HG02884 (cell line): ENCODE measurements at regions not wholly inside any gene's neighbourhood (a gene's known extent, or its start where the extent isn't known, plus 50 kb on each side); places are given as distances from the start of the nearest gene placed in this dataset.

Experiments
- ATAC-seq: cut with Tn5 transposase; IDR thresholded peaks from one replicate; pipeline ENCODE4 v1.9.1; 2021; ENCODE audit warnings: mild to moderate bottlenecking, moderate library complexity; ENCODE audit not compliant: unreplicated experiment

GRCh38 chr7:82567356-82567755, 123.8 kb upstream of the CACNA2D1 start:
- ATAC-seq, result no peak

GRCh38 chr7:82566752-82567151, 123.2 kb upstream of the CACNA2D1 start:
- no peak for ATAC-seq

GRCh38 chr7:82562716-82563404, 119.3 kb upstream of the CACNA2D1 start:
- no peak for ATAC-seq

- ATAC-seq, result no peak
Observed at GRCh38 chr7:82559193-82559805, 115.7 kb upstream of the CACNA2D1 start.

GRCh38 chr7:82549616-82550285, 106.2 kb upstream of the CACNA2D1 start:
- no peak for ATAC-seq

- no peak for ATAC-seq
Observed at GRCh38 chr7:82548141-82548688, 104.6 kb upstream of the CACNA2D1 start.

- no peak for ATAC-seq
Observed at GRCh38 chr7:82542665-82543064, 99.1 kb upstream of the CACNA2D1 start.

- ATAC-seq, result no peak
Observed at GRCh38 chr7:82539969-82540368, 96.4 kb upstream of the CACNA2D1 start.

GRCh38 chr7:82534684-82535083, 91.1 kb upstream of the CACNA2D1 start:
- ATAC-seq, result no peak

- no peak for ATAC-seq
Observed at GRCh38 chr7:82530361-82530760, 86.8 kb upstream of the CACNA2D1 start.

- no peak for ATAC-seq
Observed at GRCh38 chr7:82528577-82529310, 85.2 kb upstream of the CACNA2D1 start.

GRCh38 chr7:82527851-82528250, 84.3 kb upstream of the CACNA2D1 start:
- no peak for ATAC-seq

- no peak for ATAC-seq
Observed at GRCh38 chr7:82521906-82522445, 78.4 kb upstream of the CACNA2D1 start.

GRCh38 chr7:82517050-82517449, 73.5 kb upstream of the CACNA2D1 start:
- ATAC-seq, result no peak

GRCh38 chr7:82511542-82511941, 68.0 kb upstream of the CACNA2D1 start:
- ATAC-seq, result no peak

GRCh38 chr7:82507976-82508677, 64.5 kb upstream of the CACNA2D1 start:
- no peak for ATAC-seq

GRCh38 chr7:82507365-82507975, 63.9 kb upstream of the CACNA2D1 start:
- no peak for ATAC-seq

- no peak for ATAC-seq
Observed at GRCh38 chr7:82506702-82507101, 63.1 kb upstream of the CACNA2D1 start.

- ATAC-seq, result no peak
Observed at GRCh38 chr7:82506208-82506607, 62.6 kb upstream of the CACNA2D1 start.

- ATAC-seq, result no peak
Observed at GRCh38 chr7:82501346-82501745, 57.8 kb upstream of the CACNA2D1 start.
